ENCODE measurements at regions not wholly inside any gene's neighbourhood (a gene's known extent, or its start where the extent isn't known, plus 50 kb on each side); places are given as distances from the start of the nearest gene placed in this dataset.

DNA sequence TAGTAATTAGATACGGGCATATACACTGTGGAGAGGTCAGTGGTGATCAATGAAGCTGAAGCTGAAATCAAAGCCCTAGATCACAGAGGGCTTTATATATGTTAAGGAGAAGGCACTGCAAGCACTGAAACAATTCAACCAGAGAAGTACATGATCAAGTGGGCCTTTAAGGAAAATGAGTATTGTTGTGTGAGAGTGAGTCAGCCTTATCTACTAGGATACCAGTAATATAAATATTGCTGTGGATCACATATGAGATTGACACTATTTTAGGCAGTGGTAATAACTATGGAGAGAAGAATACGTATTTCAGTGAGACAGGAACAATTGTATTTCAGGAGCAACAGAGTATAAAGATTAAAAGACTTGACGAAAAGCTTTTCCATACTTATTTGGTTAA is 1172.2 kb upstream of the GJE1 start:
- TF ChIP-seq, protein P1, sequence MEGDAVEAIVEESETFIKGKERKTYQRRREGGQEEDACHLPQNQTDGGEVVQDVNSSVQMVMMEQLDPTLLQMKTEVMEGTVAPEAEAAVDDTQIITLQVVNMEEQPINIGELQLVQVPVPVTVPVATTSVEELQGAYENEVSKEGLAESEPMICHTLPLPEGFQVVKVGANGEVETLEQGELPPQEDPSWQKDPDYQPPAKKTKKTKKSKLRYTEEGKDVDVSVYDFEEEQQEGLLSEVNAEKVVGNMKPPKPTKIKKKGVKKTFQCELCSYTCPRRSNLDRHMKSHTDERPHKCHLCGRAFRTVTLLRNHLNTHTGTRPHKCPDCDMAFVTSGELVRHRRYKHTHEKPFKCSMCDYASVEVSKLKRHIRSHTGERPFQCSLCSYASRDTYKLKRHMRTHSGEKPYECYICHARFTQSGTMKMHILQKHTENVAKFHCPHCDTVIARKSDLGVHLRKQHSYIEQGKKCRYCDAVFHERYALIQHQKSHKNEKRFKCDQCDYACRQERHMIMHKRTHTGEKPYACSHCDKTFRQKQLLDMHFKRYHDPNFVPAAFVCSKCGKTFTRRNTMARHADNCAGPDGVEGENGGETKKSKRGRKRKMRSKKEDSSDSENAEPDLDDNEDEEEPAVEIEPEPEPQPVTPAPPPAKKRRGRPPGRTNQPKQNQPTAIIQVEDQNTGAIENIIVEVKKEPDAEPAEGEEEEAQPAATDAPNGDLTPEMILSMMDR (IDR thresholded peaks at IDR 0.05 in 4 of 5, conservative IDR thresholded peaks at IDR 0.05 in 1 of 5): no peak
- no peak for TF ChIP-seq POLR2A (IDR thresholded peaks at IDR 0.05)
